Stomach (tissue), 8 donors: ENCODE measurements at regions not wholly inside any gene's neighbourhood (a gene's known extent, or its start where the extent isn't known, plus 50 kb on each side); places are given as distances from the start of the nearest gene placed in this dataset.
A peak's percentile ranks its signal among the peaks of the same experiment; 100 is the strongest.
"Not testable (repeated sequence)": the region's sequence is repeated elsewhere in the genome, so short reads cannot be mapped to it uniquely, and the experiment has no call there.

Experiments used
- DNase-seq, 2 donors: peaks; one replicate each; pipeline versions ENCODE4 v3.0.0 to v3.0.0-alpha.2; 2013 to 2019
- H3K27ac ChIP-seq, 5 donors: fragments of 200-600 bp in 4 of 5; sonication (generic) in 4 of 5; one replicate each; pipeline ENCODE4 v1.5.1; 2013 to 2019; ENCODE audit warnings: mild to moderate bottlenecking in 1 of 5, moderate library complexity in 1 of 5
- H3K27me3 ChIP-seq, 3 donors: fragments of 200-600 bp; sonication (generic); one replicate each; pipeline ENCODE4 v1.5.1; 2017 to 2019; ENCODE audit warnings: mixed run types in 1 of 3
- H3K36me3 ChIP-seq, 4 donors: fragments of 200-600 bp; sonication (generic); 1 replicate in 3 of 4; 2 replicates in 1 of 4; pipeline ENCODE4 v1.5.1; 2016 to 2019
- H3K4me1 ChIP-seq, 4 donors: fragments of 200-600 bp; sonication (generic); one replicate each; pipeline ENCODE4 v1.5.1; 2016 to 2019
- H3K4me3 ChIP-seq, 4 donors: fragments of 200-600 bp; sonication (generic) in 3 of 4; one replicate each; pipeline ENCODE4 v1.5.1; 2016 to 2019; ENCODE audit warnings: mild to moderate bottlenecking in 1 of 4
- H3K9me3 ChIP-seq, 4 donors: fragments of 200-600 bp; sonication (generic); one replicate each; pipeline ENCODE4 v1.5.1; 2016 to 2019
- EP300 ChIP-seq: sonication (generic); formaldehyde crosslinking; IDR thresholded peaks from one replicate; pipeline ENCODE4 v1.6.1; 2017; ENCODE audit warnings: antibody characterized with exemption
- POLR2A ChIP-seq, 4 donors: fragments of 450-650 bp; IDR thresholded peaks; one replicate each; pipeline ENCODE4 v1.6.1; 2016; ENCODE audit warnings: antibody characterized with exemption in 4 of 4, control low read depth in 2 of 4, mild to moderate bottlenecking in 1 of 4, moderate library complexity in 1 of 4
- POLR2AphosphoS5 ChIP-seq, 3 donors: sonication (generic); formaldehyde crosslinking; IDR thresholded peaks; one replicate each; pipeline ENCODE4 v1.6.1; 2016; ENCODE audit warnings: antibody characterized with exemption in 3 of 3
- WGBS, 5 donors: extraction: QIAGEN DNeasy Blood & Tissue Kit in 3 of 5; methylation state at CpG; one replicate each; pipeline versions ENCODE4 v1.1.5 to v1.1.7; 2013 to 2018; 5-methylcytosine and 5-hydroxymethylcytosine counted together
- intact Hi-C: fragments of 100-400 bp; cut with DNase I; formaldehyde crosslinking; loops from one replicate; pipeline ENCODE4 v1.15.1; 2023; ENCODE audit warnings: low total_unique reads
- TF ChIP-seq, protein P1 (sequence below), 7 experiments: fragments of 450-650 bp in 4 of 7; fragments of 200-600 bp in 3 of 7; sonication (generic) in 3 of 7; IDR thresholded peaks; one replicate each; pipeline ENCODE4 v1.5.1; 2016 to 2019; ENCODE audit warnings: antibody characterized with exemption in 7 of 7, control low read depth in 2 of 7, mild to moderate bottlenecking in 1 of 7
- donor health status: healthy with polysubstance abuse.
- donor health status: Bipolar disorder and iron deficiency.
- donor health status: healthy.

DNA sequence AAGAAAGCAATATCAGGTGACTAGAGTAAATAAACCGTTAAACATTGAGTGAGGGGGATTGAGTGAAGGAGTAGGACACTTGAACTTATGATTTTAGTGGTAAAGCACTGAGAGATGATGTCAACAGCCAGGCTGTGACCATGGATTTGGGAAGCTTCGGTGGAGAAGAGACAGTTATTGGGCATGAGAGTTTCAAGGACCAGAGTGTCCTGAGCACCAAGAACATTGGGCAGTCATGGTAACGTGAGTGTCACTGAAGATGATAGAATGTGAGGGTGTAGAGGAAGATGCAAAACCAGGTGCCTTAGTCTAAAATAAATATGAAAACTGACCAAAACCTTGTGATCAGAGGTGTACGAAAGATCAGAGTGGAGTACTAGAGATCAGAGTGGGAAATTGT, 248.1 kb downstream of the ASXL3 start:
- Histone ChIP-seq H3K9me3 (peaks cover 0 to 5% (median 2%) of the 10 kb centered on the region in 4 donors), H3K4me1 (no peaks in the 10 kb centered on the region), H3K27me3 (no peaks in the 10 kb centered on the region), H3K4me3 (no peak overlapping the region), H3K36me3 (no peaks in the 10 kb centered on the region), H3K27ac (no peak overlapping the region)
- 74 to 83% (median 79%) methylated on average over 4 of the region's 4 CpGs for WGBS, 5 donors
- intact Hi-C loops: no loop called here
- TF ChIP-seq POLR2AphosphoS5 (IDR thresholded peaks at IDR 0.05) (no peak), EP300 (no peak), POLR2A (IDR thresholded peaks at IDR 0.05) (no peak)
- TF ChIP-seq, protein P1, sequence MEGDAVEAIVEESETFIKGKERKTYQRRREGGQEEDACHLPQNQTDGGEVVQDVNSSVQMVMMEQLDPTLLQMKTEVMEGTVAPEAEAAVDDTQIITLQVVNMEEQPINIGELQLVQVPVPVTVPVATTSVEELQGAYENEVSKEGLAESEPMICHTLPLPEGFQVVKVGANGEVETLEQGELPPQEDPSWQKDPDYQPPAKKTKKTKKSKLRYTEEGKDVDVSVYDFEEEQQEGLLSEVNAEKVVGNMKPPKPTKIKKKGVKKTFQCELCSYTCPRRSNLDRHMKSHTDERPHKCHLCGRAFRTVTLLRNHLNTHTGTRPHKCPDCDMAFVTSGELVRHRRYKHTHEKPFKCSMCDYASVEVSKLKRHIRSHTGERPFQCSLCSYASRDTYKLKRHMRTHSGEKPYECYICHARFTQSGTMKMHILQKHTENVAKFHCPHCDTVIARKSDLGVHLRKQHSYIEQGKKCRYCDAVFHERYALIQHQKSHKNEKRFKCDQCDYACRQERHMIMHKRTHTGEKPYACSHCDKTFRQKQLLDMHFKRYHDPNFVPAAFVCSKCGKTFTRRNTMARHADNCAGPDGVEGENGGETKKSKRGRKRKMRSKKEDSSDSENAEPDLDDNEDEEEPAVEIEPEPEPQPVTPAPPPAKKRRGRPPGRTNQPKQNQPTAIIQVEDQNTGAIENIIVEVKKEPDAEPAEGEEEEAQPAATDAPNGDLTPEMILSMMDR (IDR thresholded peaks at IDR 0.05): no peak
- DNase-seq: no peak

DNA sequence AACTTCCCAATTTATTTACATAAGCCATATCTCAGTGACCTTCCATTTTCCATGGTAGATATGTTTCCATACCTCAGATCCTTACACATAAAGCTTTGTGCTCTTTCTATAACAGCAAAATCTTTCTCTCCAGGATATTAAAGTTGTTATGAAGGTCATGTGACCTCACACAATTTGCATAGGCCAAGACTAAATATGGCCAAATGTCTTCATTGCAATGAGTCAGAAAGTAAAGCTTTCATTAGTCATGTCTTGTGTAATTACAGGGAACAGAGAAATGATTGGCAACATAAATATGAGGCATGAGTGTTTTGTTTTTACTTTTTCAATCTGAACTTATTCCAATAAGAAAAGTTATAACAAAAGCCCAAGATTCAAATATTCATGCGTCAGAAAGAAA, 243.5 kb downstream of the ASXL3 start:
- peaks cover 0 to 11% (median 0%) of the 10 kb centered on the region in 4 donors for H3K9me3 ChIP-seq
- no peaks in the 10 kb centered on the region for H3K27me3 ChIP-seq
- 37 to 63% (median 48%) methylated on average over 1 of the region's 1 CpG for WGBS, 5 donors
- TF ChIP-seq EP300 (no peak), POLR2AphosphoS5 (IDR thresholded peaks at IDR 0.05) (no peak), POLR2A (IDR thresholded peaks at IDR 0.05) (no peak)
- TF ChIP-seq, protein P1 (IDR thresholded peaks at IDR 0.05): no peak
- H3K27ac ChIP-seq: peak overlapping the region in 2 of 5 donors; percentile 67 to 78
- H3K4me1 ChIP-seq: peaks cover 0 to 4% (median 0%) of the 10 kb centered on the region in 4 donors
- intact Hi-C loops: no loop called here
- H3K36me3 ChIP-seq: no peaks in the 10 kb centered on the region
- H3K4me3 ChIP-seq: no peak overlapping the region
- peak in 1 of 2 donors; percentile 58 for DNase-seq

GRCh38 chr18:33820517-33821371, 242.7 kb downstream of the ASXL3 start:
- WGBS, 5 donors: 38 to 55% (median 52%) methylated on average over 4 to 39 of the region's 39 CpGs
- H3K4me1 ChIP-seq: peaks cover 0 to 4% (median 0%) of the 10 kb centered on the region in 4 donors
- peaks cover 0 to 11% (median 0%) of the 10 kb centered on the region in 4 donors for H3K9me3 ChIP-seq
- peak in 1 of 2 donors; percentile 41 for DNase-seq
- H3K27ac ChIP-seq: peak overlapping the region; percentile 24 to 78 (median 67)
- no peaks in the 10 kb centered on the region for H3K27me3 ChIP-seq
- H3K36me3 ChIP-seq: no peaks in the 10 kb centered on the region
- TF ChIP-seq POLR2AphosphoS5 (IDR thresholded peaks at IDR 0.05): peak in 2 of 3 donors; percentile 11 to 14
- TF ChIP-seq, protein P1 (IDR thresholded peaks at IDR 0.05): no peak
- TF ChIP-seq POLR2A (IDR thresholded peaks at IDR 0.05): no peak
- TF ChIP-seq EP300: no peak
- intact Hi-C loops: no loop called here
- H3K4me3 ChIP-seq: peak overlapping the region in 1 of 4 donors; percentile 19

DNA sequence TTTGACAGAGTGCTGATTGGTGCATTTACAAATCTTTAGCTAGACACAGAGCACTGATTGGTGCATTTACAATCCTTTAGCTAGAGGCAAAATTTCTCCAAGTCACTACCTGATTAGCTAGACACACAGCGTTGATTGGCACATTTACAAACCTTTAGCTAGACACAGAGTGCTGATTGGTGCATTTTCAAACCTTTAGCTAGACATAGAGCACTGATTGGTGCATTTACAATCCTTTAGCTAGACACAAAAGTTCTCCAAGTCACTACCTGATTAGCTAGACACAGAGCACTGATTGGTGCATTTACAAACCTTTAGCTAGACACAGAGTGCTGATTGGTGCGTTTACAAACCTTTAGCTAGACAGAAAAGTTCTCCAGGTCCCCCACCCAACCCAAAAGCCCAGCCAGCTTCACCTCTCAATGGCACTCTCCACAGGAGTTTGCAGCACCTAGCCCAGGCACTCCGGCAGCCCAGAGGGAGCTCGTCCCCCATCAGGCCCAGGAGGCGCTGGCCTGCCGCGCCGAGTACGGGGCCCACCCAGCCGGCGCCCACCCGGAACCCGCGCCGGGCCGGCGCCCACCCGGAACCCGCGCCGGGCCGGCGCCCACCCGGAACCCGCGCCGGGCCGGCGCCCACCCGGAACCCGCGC, 241.8 kb downstream of the ASXL3 start:
- H3K9me3 ChIP-seq: peaks cover 0 to 11% (median 0%) of the 10 kb centered on the region in 4 donors
- H3K27me3 ChIP-seq, intact Hi-C loops, H3K36me3 ChIP-seq, H3K4me3 ChIP-seq, H3K27ac ChIP-seq, H3K4me1 ChIP-seq, DNase-seq: not testable (repeated sequence)
- WGBS, 5 donors: 50 to 95% (median 72%) methylated on average over 2 to 25 of the region's 32 CpGs
